ENCODE measurements at regions not wholly inside any gene's neighbourhood (a gene's known extent, or its start where the extent isn't known, plus 50 kb on each side); places are given as distances from the start of the nearest gene placed in this dataset.

DNA sequence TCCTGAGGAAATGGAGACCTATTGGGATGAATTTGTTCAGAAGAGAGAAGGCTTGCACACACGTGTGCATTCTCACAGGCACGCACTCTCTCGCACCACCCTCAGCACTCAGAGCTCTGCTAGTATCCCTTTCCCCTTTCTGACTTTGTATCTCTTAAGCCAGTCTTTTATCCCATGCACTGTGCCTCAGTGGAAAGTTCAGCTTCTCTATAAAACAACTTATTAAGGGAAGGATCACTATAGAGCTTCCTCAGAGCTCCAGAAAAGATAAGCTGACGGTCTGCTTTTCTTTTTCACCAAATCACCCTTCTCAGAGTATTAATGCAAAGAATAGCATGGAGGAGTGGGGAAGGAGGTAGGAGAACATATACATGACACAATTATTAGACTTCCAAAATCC is 207.8 kb downstream of the ENC1 start:
- TF ChIP-seq POLR2AphosphoS5 (IDR thresholded peaks at IDR 0.05; ENCODE audit: insufficient read depth, low read depth, low read length), result no peak
- TF ChIP-seq, protein P1, sequence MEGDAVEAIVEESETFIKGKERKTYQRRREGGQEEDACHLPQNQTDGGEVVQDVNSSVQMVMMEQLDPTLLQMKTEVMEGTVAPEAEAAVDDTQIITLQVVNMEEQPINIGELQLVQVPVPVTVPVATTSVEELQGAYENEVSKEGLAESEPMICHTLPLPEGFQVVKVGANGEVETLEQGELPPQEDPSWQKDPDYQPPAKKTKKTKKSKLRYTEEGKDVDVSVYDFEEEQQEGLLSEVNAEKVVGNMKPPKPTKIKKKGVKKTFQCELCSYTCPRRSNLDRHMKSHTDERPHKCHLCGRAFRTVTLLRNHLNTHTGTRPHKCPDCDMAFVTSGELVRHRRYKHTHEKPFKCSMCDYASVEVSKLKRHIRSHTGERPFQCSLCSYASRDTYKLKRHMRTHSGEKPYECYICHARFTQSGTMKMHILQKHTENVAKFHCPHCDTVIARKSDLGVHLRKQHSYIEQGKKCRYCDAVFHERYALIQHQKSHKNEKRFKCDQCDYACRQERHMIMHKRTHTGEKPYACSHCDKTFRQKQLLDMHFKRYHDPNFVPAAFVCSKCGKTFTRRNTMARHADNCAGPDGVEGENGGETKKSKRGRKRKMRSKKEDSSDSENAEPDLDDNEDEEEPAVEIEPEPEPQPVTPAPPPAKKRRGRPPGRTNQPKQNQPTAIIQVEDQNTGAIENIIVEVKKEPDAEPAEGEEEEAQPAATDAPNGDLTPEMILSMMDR (IDR thresholded peaks at IDR 0.05; ENCODE audit: extremely low read depth in 1 of 2, insufficient read depth in 1 of 2, low read depth in 1 of 2, low read length in 2 of 2), result no peak
- no peak for TF ChIP-seq EZH2 (IDR thresholded peaks at IDR 0.05; ENCODE audit: borderline replicate concordance, low read depth, low read length, severe bottlenecking)

Measured in endothelial cell of umbilical vein (primary cell).